H1 (cell line): ENCODE measurements at regions not wholly inside any gene's neighbourhood (a gene's known extent, or its start where the extent isn't known, plus 50 kb on each side); places are given as distances from the start of the nearest gene placed in this dataset.

Experiments used
- CTCF ChIA-PET: fragments of 300-600 bp; sonication (Branson Sonifier 250); formaldehyde crosslinking; loops from one replicate; lab custom pipeline; 2021; ENCODE audit not compliant: partially characterized antibody; lab: Charles Lee
- POLR2A ChIA-PET: fragments of 300-600 bp; sonication (Branson Sonifier 250); formaldehyde crosslinking; loops from one replicate; lab custom pipeline; 2021; ENCODE audit warnings: inconsistent platforms; ENCODE audit not compliant: partially characterized antibody; lab: Charles Lee
- DNase-seq, 2 experiments: peaks; one replicate each; pipeline versions ENCODE4 v3.0.0 to v3.0.0-alpha.2; 2010 to 2022; ENCODE audit warnings: low spot score in 2 of 2, low read depth in 1 of 2, mixed read lengths in 1 of 2
- FAIRE-seq: peaks from 2 replicates; lab custom pipeline; 2011; peaks lifted over from hg19 to GRCh38; lab: Jason Lieb, UNC
- H2AFZ ChIP-seq: 2 replicates; pipeline ENCODE4 v1.8.1; 2012; ENCODE audit warnings: low read length, inconsistent platforms
- H2AK5ac ChIP-seq: 2 replicates; pipeline ENCODE4 v1.6.1; 2013; ENCODE audit warnings: low read depth, low read length
- H2BK120ac ChIP-seq: replicated peaks from 2 replicates; pipeline ENCODE3; 2013; ENCODE audit warnings: low read depth, low read length, inconsistent platforms
- H2BK12ac ChIP-seq: 2 replicates; pipeline ENCODE4 v1.6.1; 2013; ENCODE audit warnings: low read depth, low read length
- H2BK15ac ChIP-seq: 2 replicates; pipeline ENCODE4 v1.6.1; 2013; ENCODE audit warnings: low read length
- H2BK20ac ChIP-seq: 2 replicates; pipeline ENCODE4 v1.6.1; 2013; ENCODE audit warnings: low read length
- H2BK5ac ChIP-seq: 2 replicates; pipeline ENCODE4 v1.6.1; 2013; ENCODE audit warnings: low read depth, low read length
- H3K14ac ChIP-seq: 2 replicates; pipeline ENCODE4 v1.6.1; 2013; ENCODE audit warnings: inconsistent platforms; ENCODE audit not compliant: insufficient read length
- H3K18ac ChIP-seq: 2 replicates; pipeline ENCODE4 v1.6.1; 2013; ENCODE audit warnings: low read length; ENCODE audit errors: extremely low read depth
- H3K23ac ChIP-seq: 2 replicates; pipeline ENCODE4 v1.6.1; 2013; ENCODE audit warnings: inconsistent platforms; ENCODE audit not compliant: insufficient read length
- H3K23me2 ChIP-seq: 2 replicates; pipeline ENCODE4 v1.6.1; 2013; ENCODE audit warnings: low read depth, low read length
- H3K27ac ChIP-seq: 2 replicates; pipeline ENCODE4 v1.6.1; 2011; ENCODE audit warnings: low read depth, low read length, inconsistent platforms
- H3K27me3 ChIP-seq, 4 experiments: replicated peaks in 1 of 4; 1 replicate in 1 of 4; 2 replicates in 3 of 4; pipeline versions ENCODE4 v1.6.1 to v1.8.1; 2011 to 2013; ENCODE audit warnings: low read length in 3 of 4, mild to moderate bottlenecking in 3 of 4, inconsistent platforms in 2 of 4, mixed read lengths in 2 of 4, moderate library complexity in 1 of 4; ENCODE audit not compliant: control insufficient read depth in 3 of 4, insufficient read depth in 3 of 4; ENCODE audit errors: extremely low read depth in 1 of 4
- H3K36me3 ChIP-seq, 4 experiments: 2 replicates each; pipeline versions ENCODE4 v1.6.1 to v1.8.1; 2011 to 2013; ENCODE audit warnings: mild to moderate bottlenecking in 4 of 4, low read length in 3 of 4, moderate library complexity in 2 of 4, control low read depth in 1 of 4, inconsistent platforms in 1 of 4; ENCODE audit not compliant: insufficient read depth in 4 of 4, control insufficient read depth in 2 of 4
- H3K4ac ChIP-seq: replicated peaks from 2 replicates; pipeline ENCODE3; 2013; ENCODE audit warnings: low read length, low read depth, mixed read lengths, inconsistent platforms; ENCODE audit not compliant: insufficient read length
- H3K4me1 ChIP-seq, 4 experiments: replicated peaks in 1 of 4; 1 replicate in 1 of 4; 2 replicates in 3 of 4; pipeline versions ENCODE4 v1.6.1 to v1.8.1; 2011 to 2013; ENCODE audit warnings: low read length in 3 of 4, inconsistent platforms in 2 of 4, mixed read lengths in 1 of 4; ENCODE audit not compliant: insufficient read depth in 4 of 4, control insufficient read depth in 3 of 4
- H3K4me2 ChIP-seq, 2 experiments: 2 replicates each; pipeline versions ENCODE4 v1.6.1 to v1.8.1; 2011 to 2013; ENCODE audit warnings: low read depth in 2 of 2, low read length in 2 of 2, control low read depth in 1 of 2, inconsistent platforms in 1 of 2, mild to moderate bottlenecking in 1 of 2; ENCODE audit not compliant: insufficient read depth in 1 of 2
- H3K4me3 ChIP-seq, 4 experiments: fragments of 200-600, 300-600 bp in 1 of 4; sonication (generic), shearing (Covaris generic), sonication (Bioruptor Twin) in 1 of 4; 2 replicates each; pipeline versions ENCODE4 v1.5.1 to v1.8.1; 2011 to 2016; ENCODE audit warnings: low read length in 4 of 4, low read depth in 3 of 4, control low read depth in 2 of 4, inconsistent platforms in 2 of 4, mild to moderate bottlenecking in 2 of 4, mixed read lengths in 1 of 4, moderate library complexity in 1 of 4; ENCODE audit not compliant: insufficient read depth in 2 of 4; ENCODE audit errors: extremely low read depth in 1 of 4
- H3K56ac ChIP-seq: replicated peaks from 2 replicates; pipeline ENCODE3; 2013; ENCODE audit warnings: low read depth, mild to moderate bottlenecking, mixed read lengths, low read length, inconsistent platforms; ENCODE audit not compliant: insufficient read length
- H3K79me1 ChIP-seq: 2 replicates; pipeline ENCODE4 v1.6.1; 2013; ENCODE audit warnings: low read depth, low read length, control low read depth
- H3K79me2 ChIP-seq, 2 experiments: 2 replicates each; pipeline versions ENCODE4 v1.6.1 to v1.8.1; 2012 to 2013; ENCODE audit warnings: low read length in 2 of 2, mild to moderate bottlenecking in 2 of 2, inconsistent platforms in 1 of 2; ENCODE audit not compliant: insufficient read depth in 2 of 2, control insufficient read depth in 1 of 2
- H3K9ac ChIP-seq, 4 experiments: replicated peaks in 1 of 4; 1 replicate in 1 of 4; 2 replicates in 3 of 4; pipeline versions ENCODE4 v1.6.1 to v1.8.1; 2011 to 2013; ENCODE audit warnings: low read depth in 3 of 4, low read length in 3 of 4, control low read depth in 2 of 4, mild to moderate bottlenecking in 2 of 4, moderate library complexity in 2 of 4, inconsistent platforms in 1 of 4; ENCODE audit errors: extremely low read depth in 1 of 4
- H3K9me3 ChIP-seq, 2 experiments: 2 replicates each; pipeline versions ENCODE4 v1.6.1 to v1.8.1; 2012 to 2013; ENCODE audit warnings: mild to moderate bottlenecking in 2 of 2, moderate library complexity in 2 of 2, control low read depth in 1 of 2, inconsistent platforms in 1 of 2, low read depth in 1 of 2, low read length in 1 of 2, mixed read lengths in 1 of 2; ENCODE audit not compliant: insufficient read depth in 2 of 2
- H4K20me1 ChIP-seq, 2 experiments: replicated peaks in 1 of 2; 2 replicates each; pipeline versions ENCODE3 to v1.8.1; 2011 to 2013; ENCODE audit warnings: inconsistent platforms in 2 of 2, low read length in 2 of 2, mild to moderate bottlenecking in 1 of 2; ENCODE audit not compliant: insufficient read depth in 2 of 2, control insufficient read depth in 1 of 2
- H4K5ac ChIP-seq: 2 replicates; pipeline ENCODE4 v1.6.1; 2013; ENCODE audit warnings: low read length, low read depth, mixed read lengths, inconsistent platforms; ENCODE audit not compliant: insufficient read length
- H4K8ac ChIP-seq: 2 replicates; pipeline ENCODE4 v1.8.0; 2013; ENCODE audit warnings: mild to moderate bottlenecking, moderate library complexity, low read length, inconsistent platforms; ENCODE audit not compliant: insufficient read depth; ENCODE audit errors: extremely low read depth
- H4K91ac ChIP-seq: replicated peaks from 2 replicates; pipeline ENCODE3; 2013; ENCODE audit warnings: low read length, mixed read lengths, inconsistent platforms; ENCODE audit not compliant: insufficient read length
- BACH1 ChIP-seq: IDR thresholded peaks from 2 replicates; pipeline ENCODE4 v1.6.1; 2012; ENCODE audit warnings: low read length, improper control_type of control experiment
- CEBPB ChIP-seq: IDR thresholded peaks from 2 replicates; pipeline ENCODE4 v1.6.1; 2012; ENCODE audit warnings: low read depth, low read length
- CREB1 ChIP-seq: IDR thresholded peaks from 2 replicates; pipeline ENCODE4 v1.6.1; 2012; ENCODE audit warnings: inconsistent platforms
- KDM4A ChIP-seq: IDR thresholded peaks from one replicate; pipeline ENCODE4 v1.7.1; 2012; ENCODE audit warnings: low read depth, mild to moderate bottlenecking, moderate library complexity, low read length, inconsistent platforms; ENCODE audit not compliant: severe bottlenecking
- POLR2A ChIP-seq, 2 experiments: IDR thresholded peaks; 1 replicate in 1 of 2; 2 replicates in 1 of 2; pipeline ENCODE4 v1.6.1; 2011; ENCODE audit warnings: low read depth in 2 of 2, low read length in 2 of 2, mild to moderate bottlenecking in 2 of 2; ENCODE audit errors: control extremely low read depth in 1 of 2
- RXRA ChIP-seq: IDR thresholded peaks from 2 replicates; pipeline ENCODE4 v1.6.1; 2011; ENCODE audit warnings: low read depth, mild to moderate bottlenecking, low read length, moderate library complexity; ENCODE audit not compliant: insufficient read depth
- TAF1 ChIP-seq: IDR thresholded peaks from 2 replicates; pipeline ENCODE4 v1.6.1; 2011; ENCODE audit warnings: mild to moderate bottlenecking, low read depth, low read length
- TAF7 ChIP-seq: optimal IDR thresholded peaks from 2 replicates; pipeline ENCODE3; 2011; ENCODE audit warnings: low read depth, mild to moderate bottlenecking, inconsistent platforms, low read length, moderate library complexity, borderline replicate concordance
- TEAD4 ChIP-seq: IDR thresholded peaks from 2 replicates; pipeline ENCODE4 v1.6.1; 2012; ENCODE audit warnings: low read depth, low read length, inconsistent platforms, mixed read lengths
- USF2 ChIP-seq: IDR thresholded peaks from 2 replicates; pipeline ENCODE4 v1.6.1; 2011; ENCODE audit warnings: low read length, improper control_type of control experiment
- WGBS, 2 experiments: shearing (Covaris generic) in 1 of 2; methylation state at CpG; one replicate each; pipeline versions ENCODE4 v1.1.6 to v1.1.7; 2013 to 2015; ENCODE audit warnings: low lambda C conversion rate in 2 of 2, mixed read lengths in 2 of 2, inconsistent platforms in 1 of 2, low coverage in 1 of 2, missing lambda C conversion rate in 1 of 2; ENCODE audit not compliant: insufficient replicate concordance in 2 of 2, insufficient coverage in 1 of 2, insufficient read length in 1 of 2; ENCODE audit errors: extremely low coverage in 1 of 2, missing lambda C conversion rate in 1 of 2; 5-methylcytosine and 5-hydroxymethylcytosine counted together
- TF ChIP-seq, protein P1 (sequence below), 3 experiments: IDR thresholded peaks; 1 replicate in 2 of 3; 2 replicates in 1 of 3; pipeline versions ENCODE4 v1.5.1 to v1.6.1; 2011; ENCODE audit warnings: low read length in 3 of 3, mild to moderate bottlenecking in 3 of 3, inconsistent platforms in 2 of 3, low read depth in 1 of 3, moderate library complexity in 1 of 3; ENCODE audit not compliant: insufficient read depth in 1 of 3; ENCODE audit errors: control extremely low read depth in 1 of 3

DNA sequence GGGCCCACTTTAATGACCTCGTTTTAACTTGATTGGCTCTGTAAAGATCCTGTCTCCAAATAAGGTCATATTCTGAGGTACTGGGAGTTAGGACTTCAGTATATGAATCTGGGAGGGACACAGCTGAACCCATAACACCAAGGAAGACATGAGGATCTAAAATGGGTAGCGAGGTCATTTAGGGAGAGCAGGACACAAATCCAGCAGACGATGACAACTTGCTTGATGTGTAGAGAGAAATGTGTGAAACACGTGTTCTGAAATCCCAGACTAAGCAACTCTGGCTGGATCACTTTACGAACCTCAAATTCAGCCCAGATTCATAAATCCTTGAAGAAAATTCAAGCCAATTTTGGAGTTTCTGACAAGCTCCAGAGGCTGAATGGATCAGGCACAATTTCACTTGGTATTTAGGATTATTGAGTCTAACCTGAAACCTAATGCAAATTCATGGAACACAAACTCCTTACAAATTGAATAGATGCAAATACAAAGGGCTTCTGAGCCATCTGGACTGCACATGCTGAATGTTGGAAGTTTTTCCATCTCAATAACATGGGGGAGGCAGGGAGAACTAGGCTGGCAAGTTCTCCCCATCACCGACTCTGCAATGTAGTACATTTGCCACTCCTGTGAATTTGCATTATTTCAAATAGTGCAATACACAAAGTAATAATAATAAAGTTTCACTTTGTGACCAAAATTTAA is 74.0 kb upstream of the SLC30A5 start:
- Histone ChIP-seq H3K23me2 (no peaks in the 10 kb centered on the region), H3K79me1 (no peaks in the 10 kb centered on the region), H3K27ac (no peak overlapping the region), H3K4me1 (no peaks in the 10 kb centered on the region), H3K18ac (no peak overlapping the region), H4K5ac (no peak overlapping the region), H3K4me2 (no peak overlapping the region), H3K4ac (no peak overlapping the region), H2BK20ac (no peak overlapping the region), H3K14ac (no peak overlapping the region), H4K20me1 (no peaks in the 10 kb centered on the region), H2BK15ac (no peak overlapping the region), H4K91ac (no peak overlapping the region), H2AK5ac (no peak overlapping the region), H2BK12ac (no peak overlapping the region), H4K8ac (no peak overlapping the region), H3K36me3 (no peaks in the 10 kb centered on the region), H3K23ac (no peak overlapping the region), H3K9me3 (no peaks in the 10 kb centered on the region), H2AFZ (no peak overlapping the region), H3K27me3 (no peaks in the 10 kb centered on the region), H3K56ac (no peak overlapping the region), H3K79me2 (no peaks in the 10 kb centered on the region), H3K9ac (no peak overlapping the region), H3K4me3 (no peak overlapping the region), H2BK5ac (no peak overlapping the region), H2BK120ac (no peak overlapping the region)
- no peak for FAIRE-seq
- ChIA-PET CTCF (interaction anchor here (0.8 kb wide), 1 partner anchor 30 kb away, joined by 3 read pairs; no protein-coding TSS in a partner anchor), POLR2A (no interaction called here)
- 89% methylated on average over 6 of the region's 6 CpGs; no CpG with 5 or more reads in 1 of the 2 experiments for WGBS, 2 experiments
- DNase-seq: no peak
- TF ChIP-seq CEBPB (no peak), TAF1 (no peak), TEAD4 (no peak), CREB1 (no peak), RXRA (no peak), POLR2A (IDR thresholded peaks at IDR 0.05; ENCODE audit: control extremely low read depth in 1 of 2, low read depth in 2 of 2, low read length in 2 of 2) (no peak), USF2 (no peak), TAF7 (no peak), KDM4A (no peak), BACH1 (no peak)
- TF ChIP-seq, protein P1, sequence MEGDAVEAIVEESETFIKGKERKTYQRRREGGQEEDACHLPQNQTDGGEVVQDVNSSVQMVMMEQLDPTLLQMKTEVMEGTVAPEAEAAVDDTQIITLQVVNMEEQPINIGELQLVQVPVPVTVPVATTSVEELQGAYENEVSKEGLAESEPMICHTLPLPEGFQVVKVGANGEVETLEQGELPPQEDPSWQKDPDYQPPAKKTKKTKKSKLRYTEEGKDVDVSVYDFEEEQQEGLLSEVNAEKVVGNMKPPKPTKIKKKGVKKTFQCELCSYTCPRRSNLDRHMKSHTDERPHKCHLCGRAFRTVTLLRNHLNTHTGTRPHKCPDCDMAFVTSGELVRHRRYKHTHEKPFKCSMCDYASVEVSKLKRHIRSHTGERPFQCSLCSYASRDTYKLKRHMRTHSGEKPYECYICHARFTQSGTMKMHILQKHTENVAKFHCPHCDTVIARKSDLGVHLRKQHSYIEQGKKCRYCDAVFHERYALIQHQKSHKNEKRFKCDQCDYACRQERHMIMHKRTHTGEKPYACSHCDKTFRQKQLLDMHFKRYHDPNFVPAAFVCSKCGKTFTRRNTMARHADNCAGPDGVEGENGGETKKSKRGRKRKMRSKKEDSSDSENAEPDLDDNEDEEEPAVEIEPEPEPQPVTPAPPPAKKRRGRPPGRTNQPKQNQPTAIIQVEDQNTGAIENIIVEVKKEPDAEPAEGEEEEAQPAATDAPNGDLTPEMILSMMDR (IDR thresholded peaks at IDR 0.05; ENCODE audit: control extremely low read depth in 1 of 3, insufficient read depth in 1 of 3, low read depth in 1 of 3, low read length in 3 of 3): no peak
